ENCODE measurements at regions not wholly inside any gene's neighbourhood (a gene's known extent, or its start where the extent isn't known, plus 50 kb on each side); places are given as distances from the start of the nearest gene placed in this dataset.

DNA sequence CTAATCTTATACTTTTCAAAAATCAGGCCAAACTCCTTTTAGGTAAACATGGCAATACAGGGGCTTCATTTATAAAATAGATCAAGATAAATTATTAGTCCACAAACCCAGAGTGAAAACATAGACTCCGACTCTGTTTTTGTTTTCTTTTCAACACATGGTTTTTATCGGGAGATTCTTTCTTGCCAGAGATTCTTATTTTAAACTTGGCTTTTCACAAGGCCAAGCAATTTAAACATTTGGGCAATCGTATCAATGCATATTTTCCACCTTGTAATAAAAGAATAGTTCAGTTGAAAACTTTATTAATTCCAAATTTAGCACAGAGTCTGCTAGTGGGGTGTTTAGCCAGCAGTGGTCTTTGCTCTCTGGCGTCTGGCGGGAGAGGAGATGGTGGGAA, 71.9 kb downstream of the SOX11 start:
- no peak for DNase-seq
- TF ChIP-seq, protein P1, sequence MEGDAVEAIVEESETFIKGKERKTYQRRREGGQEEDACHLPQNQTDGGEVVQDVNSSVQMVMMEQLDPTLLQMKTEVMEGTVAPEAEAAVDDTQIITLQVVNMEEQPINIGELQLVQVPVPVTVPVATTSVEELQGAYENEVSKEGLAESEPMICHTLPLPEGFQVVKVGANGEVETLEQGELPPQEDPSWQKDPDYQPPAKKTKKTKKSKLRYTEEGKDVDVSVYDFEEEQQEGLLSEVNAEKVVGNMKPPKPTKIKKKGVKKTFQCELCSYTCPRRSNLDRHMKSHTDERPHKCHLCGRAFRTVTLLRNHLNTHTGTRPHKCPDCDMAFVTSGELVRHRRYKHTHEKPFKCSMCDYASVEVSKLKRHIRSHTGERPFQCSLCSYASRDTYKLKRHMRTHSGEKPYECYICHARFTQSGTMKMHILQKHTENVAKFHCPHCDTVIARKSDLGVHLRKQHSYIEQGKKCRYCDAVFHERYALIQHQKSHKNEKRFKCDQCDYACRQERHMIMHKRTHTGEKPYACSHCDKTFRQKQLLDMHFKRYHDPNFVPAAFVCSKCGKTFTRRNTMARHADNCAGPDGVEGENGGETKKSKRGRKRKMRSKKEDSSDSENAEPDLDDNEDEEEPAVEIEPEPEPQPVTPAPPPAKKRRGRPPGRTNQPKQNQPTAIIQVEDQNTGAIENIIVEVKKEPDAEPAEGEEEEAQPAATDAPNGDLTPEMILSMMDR (IDR thresholded peaks at IDR 0.05 in 4 of 5, conservative IDR thresholded peaks at IDR 0.05 in 1 of 5) = no peak
- TF ChIP-seq POLR2A (IDR thresholded peaks at IDR 0.05) = no peak
- no peaks in the 10 kb centered on the region for H3K36me3 ChIP-seq
- ATAC-seq = no peak
- H3K27me3 ChIP-seq = no peaks in the 10 kb centered on the region
- intact Hi-C loops (cut with DNase I; ENCODE audit: low total_unique reads) = no loop called here
- no peaks in the 10 kb centered on the region for H3K4me1 ChIP-seq
- H3K27ac ChIP-seq = no peak overlapping the region
- H3K9me3 ChIP-seq = no peaks in the 10 kb centered on the region
- in situ Hi-C loops (cut with MboI; ENCODE audit: low sequenced_read_pairs in 4 of 4) = no loop called here
- H3K4me3 ChIP-seq = no peak overlapping the region

DNA sequence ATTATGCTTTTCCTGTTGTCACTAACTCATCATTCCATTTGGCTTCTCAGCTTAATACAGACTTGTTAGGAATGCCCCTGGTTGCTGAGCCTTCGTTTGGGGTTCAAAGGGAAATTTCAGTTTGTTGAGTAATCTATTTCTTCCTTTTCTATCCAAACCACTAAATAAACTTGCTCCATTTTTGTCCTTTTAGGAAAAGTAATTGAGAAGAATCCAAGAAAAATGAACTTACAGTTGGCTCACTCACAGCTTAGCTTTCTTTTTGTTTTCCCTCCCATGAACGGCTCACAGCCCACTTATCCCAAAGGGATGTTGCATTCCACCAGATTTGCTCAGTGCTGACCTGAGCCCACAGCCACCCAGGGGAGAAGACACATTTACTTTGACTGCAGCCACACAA, 73.9 kb downstream of the SOX11 start:
- TF ChIP-seq POLR2A (IDR thresholded peaks at IDR 0.05) = no peak
- TF ChIP-seq, protein P1 (IDR thresholded peaks at IDR 0.05 in 4 of 5, conservative IDR thresholded peaks at IDR 0.05 in 1 of 5) = no peak
- no peaks in the 10 kb centered on the region for H3K9me3 ChIP-seq
- ATAC-seq (no peak), DNase-seq (no peak)
- no peak overlapping the region for H3K27ac ChIP-seq
- H3K4me1 ChIP-seq = no peaks in the 10 kb centered on the region
- no peaks in the 10 kb centered on the region for H3K36me3 ChIP-seq
- intact Hi-C loops (cut with DNase I; ENCODE audit: low total_unique reads) = no loop called here
- H3K4me3 ChIP-seq = no peak overlapping the region
- in situ Hi-C loops (cut with MboI; ENCODE audit: low sequenced_read_pairs in 4 of 4) = no loop called here
- no peaks in the 10 kb centered on the region for H3K27me3 ChIP-seq

DNA sequence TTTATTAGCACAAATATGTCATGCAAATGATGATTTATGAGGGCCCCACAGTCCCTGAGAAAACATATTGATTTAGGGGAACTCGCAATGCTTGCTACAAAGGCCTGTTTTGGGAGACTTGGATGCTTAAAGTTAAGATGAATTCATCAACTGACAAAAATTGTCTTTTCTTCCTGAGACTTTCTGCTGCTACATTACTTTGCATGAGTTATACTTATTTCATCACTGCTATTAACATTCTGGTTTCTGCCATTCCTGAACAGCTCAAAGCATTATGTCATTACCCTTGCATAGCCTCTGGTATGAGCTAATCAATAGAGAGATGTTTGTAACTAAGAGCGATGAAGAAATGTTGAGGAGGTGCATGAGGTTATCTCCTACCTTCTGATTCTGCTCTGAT, 74.4 kb downstream of the SOX11 start:
- ATAC-seq = no peak
- in situ Hi-C loops (cut with MboI; ENCODE audit: low sequenced_read_pairs in 4 of 4) (no loop called here), intact Hi-C loops (cut with DNase I; ENCODE audit: low total_unique reads) (no loop called here)
- no peaks in the 10 kb centered on the region for H3K36me3 ChIP-seq
- no peaks in the 10 kb centered on the region for H3K9me3 ChIP-seq
- H3K27me3 ChIP-seq = no peaks in the 10 kb centered on the region
- H3K4me3 ChIP-seq = no peak overlapping the region
- TF ChIP-seq, protein P1 (IDR thresholded peaks at IDR 0.05 in 4 of 5, conservative IDR thresholded peaks at IDR 0.05 in 1 of 5) = no peak
- no peak for TF ChIP-seq POLR2A (IDR thresholded peaks at IDR 0.05)
- H3K27ac ChIP-seq = no peak overlapping the region
- DNase-seq = no peak
- no peaks in the 10 kb centered on the region for H3K4me1 ChIP-seq

DNA sequence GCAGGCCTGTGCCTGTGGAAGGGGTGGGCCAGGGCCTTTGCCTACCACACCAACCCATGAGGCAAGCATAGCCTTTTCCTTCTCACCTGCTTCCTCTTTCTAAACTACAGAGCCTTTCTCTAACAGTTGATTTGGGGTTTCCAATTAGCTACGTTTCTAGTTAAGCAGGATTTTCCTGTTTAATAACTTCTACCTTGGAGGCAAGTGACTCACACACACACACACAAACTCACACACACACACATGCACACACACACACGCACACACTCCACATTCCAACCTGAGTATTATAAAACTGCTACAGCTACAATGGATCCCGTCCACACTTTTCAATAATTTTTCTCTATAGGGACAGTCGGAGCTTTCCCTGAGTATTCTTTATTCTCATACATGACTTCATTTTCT, 84.9 kb downstream of the SOX11 start:
- no peak overlapping the region for H3K4me3 ChIP-seq
- no peaks in the 10 kb centered on the region for H3K9me3 ChIP-seq
- in situ Hi-C loops (cut with MboI; ENCODE audit: low sequenced_read_pairs in 4 of 4) (no loop called here), intact Hi-C loops (cut with DNase I; ENCODE audit: low total_unique reads) (no loop called here)
- no peaks in the 10 kb centered on the region for H3K36me3 ChIP-seq
- no peaks in the 10 kb centered on the region for H3K4me1 ChIP-seq
- H3K27me3 ChIP-seq = no peaks in the 10 kb centered on the region
- TF ChIP-seq POLR2A (IDR thresholded peaks at IDR 0.05) = no peak
- TF ChIP-seq, protein P1 (IDR thresholded peaks at IDR 0.05 in 4 of 5, conservative IDR thresholded peaks at IDR 0.05 in 1 of 5) = no peak
- H3K27ac ChIP-seq = no peak overlapping the region
- ATAC-seq (no peak), DNase-seq (no peak)

DNA sequence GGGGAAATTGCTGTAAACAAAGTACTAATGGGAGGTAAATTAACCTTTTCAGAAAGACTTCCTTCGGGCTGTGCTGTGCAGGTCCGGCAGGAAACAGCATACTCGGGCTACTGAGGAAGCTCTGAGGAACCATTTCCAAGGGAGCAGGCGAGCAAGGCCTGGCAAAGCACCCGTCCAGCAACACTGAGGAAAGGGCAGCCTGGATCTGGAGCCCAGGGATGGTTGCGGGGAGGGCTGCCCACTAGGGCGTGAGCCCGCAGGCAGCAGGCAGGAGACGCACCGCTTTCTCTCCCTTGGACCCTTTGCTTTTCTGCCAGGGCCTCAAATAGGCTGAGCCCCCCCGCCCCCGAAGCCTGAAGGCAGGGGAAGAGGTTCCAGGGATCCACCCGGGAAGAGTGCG, 89.5 kb downstream of the SOX11 start:
- no peak for DNase-seq
- Histone ChIP-seq H3K4me3 (no peak overlapping the region), H3K4me1 (no peaks in the 10 kb centered on the region), H3K27ac (no peak overlapping the region), H3K36me3 (no peaks in the 10 kb centered on the region), H3K9me3 (peaks cover 0 to 3% (median 0%) of the 10 kb centered on the region in 3 donors), H3K27me3 (no peaks in the 10 kb centered on the region)
- intact Hi-C loops (cut with DNase I; ENCODE audit: low total_unique reads) = no loop called here
- TF ChIP-seq POLR2A (IDR thresholded peaks at IDR 0.05) = no peak
- TF ChIP-seq, protein P1 (IDR thresholded peaks at IDR 0.05 in 4 of 5, conservative IDR thresholded peaks at IDR 0.05 in 1 of 5) = no peak
- in situ Hi-C loops (cut with MboI; ENCODE audit: low sequenced_read_pairs in 4 of 4) = no loop called here
- no peak for ATAC-seq

Data from gastrocnemius medialis (tissue), 4 donors.